ENCODE measurements at regions not wholly inside any gene's neighbourhood (a gene's known extent, or its start where the extent isn't known, plus 50 kb on each side); places are given as distances from the start of the nearest gene placed in this dataset.

DNA sequence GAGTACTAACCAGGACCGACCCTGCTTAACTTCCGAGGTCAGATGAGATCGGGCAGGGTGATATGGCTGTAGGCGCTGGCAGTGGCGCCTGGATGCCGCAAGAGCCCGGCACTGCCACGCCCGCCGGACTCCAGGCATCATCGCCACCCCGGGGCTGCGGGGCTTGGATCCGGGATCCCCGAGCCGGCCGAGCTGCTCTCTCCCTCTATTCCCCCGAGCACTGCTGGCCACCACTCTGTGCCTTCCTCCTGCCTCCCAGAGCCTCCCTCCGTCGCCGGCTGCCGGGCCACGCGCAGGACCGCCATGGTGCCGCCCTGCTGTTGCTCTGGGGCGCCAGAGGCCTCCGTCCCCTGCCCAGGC, 153.2 kb upstream of the ALG10B start:
- H2AK5ac ChIP-seq (ENCODE audit: low read depth, low read length), result no peak overlapping the region
- H3K23me2 ChIP-seq (ENCODE audit: low read depth, low read length), result no peaks in the 10 kb centered on the region; the same call in 1 of the 2 replicates
- no peak overlapping the region for H3K4me3 ChIP-seq (ENCODE audit: extremely low read depth in 1 of 4, insufficient read depth in 2 of 4, low read depth in 3 of 4, low read length in 4 of 4)
- FAIRE-seq (no peak), DNase-seq (ENCODE audit: low read depth in 1 of 2, low spot score in 2 of 2) (no peak)
- H3K27me3 ChIP-seq (replicated peaks in 1 of 4; ENCODE audit: control insufficient read depth in 3 of 4, extremely low read depth in 1 of 4, insufficient read depth in 3 of 4, low read length in 3 of 4), result no peaks in the 10 kb centered on the region
- ChIA-PET CTCF (ENCODE audit: partially characterized antibody) (no interaction called here), POLR2A (ENCODE audit: partially characterized antibody) (no interaction called here)
- no peak overlapping the region for H2BK5ac ChIP-seq (ENCODE audit: low read depth, low read length)
- H2BK120ac ChIP-seq (replicated peaks; ENCODE audit: low read depth, low read length), result no peak overlapping the region
- no peak overlapping the region for H3K9ac ChIP-seq (replicated peaks in 1 of 4; ENCODE audit: extremely low read depth in 1 of 4, low read depth in 3 of 4, low read length in 3 of 4)
- no peaks in the 10 kb centered on the region for H3K4me1 ChIP-seq (replicated peaks in 1 of 4; ENCODE audit: control insufficient read depth in 3 of 4, insufficient read depth in 4 of 4, low read length in 3 of 4)
- H3K79me2 ChIP-seq (ENCODE audit: control insufficient read depth in 1 of 2, insufficient read depth in 2 of 2, low read length in 2 of 2), result no peaks in the 10 kb centered on the region
- H2AFZ ChIP-seq (ENCODE audit: low read length), result no peak overlapping the region
- no peak overlapping the region for H2BK15ac ChIP-seq (ENCODE audit: low read length)
- no peak for TF ChIP-seq RNF2 (IDR thresholded peaks at IDR 0.05; ENCODE audit: borderline replicate concordance, low read depth, low read length, missing control alignments, poor library complexity, severe bottlenecking)
- no peak for TF ChIP-seq KDM1A (IDR thresholded peaks at IDR 0.05; ENCODE audit: borderline replicate concordance, low read length)
- no peak for TF ChIP-seq SP2 (IDR thresholded peaks at IDR 0.05; ENCODE audit: low read length)
- TF ChIP-seq ZNF274 (IDR thresholded peaks at IDR 0.05; ENCODE audit: borderline replicate concordance, extremely low read depth, low read length), result no peak
- no peak for TF ChIP-seq CBX5 (IDR thresholded peaks at IDR 0.05; ENCODE audit: low read depth, low read length)
- no peak for TF ChIP-seq POU5F1 (IDR thresholded peaks at IDR 0.05; ENCODE audit: low read depth, low read length)
- TF ChIP-seq MAFK (IDR thresholded peaks at IDR 0.05; ENCODE audit: low read depth, low read length), result no peak
- TF ChIP-seq, protein P1, sequence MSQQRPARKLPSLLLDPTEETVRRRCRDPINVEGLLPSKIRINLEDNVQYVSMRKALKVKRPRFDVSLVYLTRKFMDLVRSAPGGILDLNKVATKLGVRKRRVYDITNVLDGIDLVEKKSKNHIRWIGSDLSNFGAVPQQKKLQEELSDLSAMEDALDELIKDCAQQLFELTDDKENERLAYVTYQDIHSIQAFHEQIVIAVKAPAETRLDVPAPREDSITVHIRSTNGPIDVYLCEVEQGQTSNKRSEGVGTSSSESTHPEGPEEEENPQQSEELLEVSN (IDR thresholded peaks at IDR 0.05), result no peak
- TF ChIP-seq SP4 (IDR thresholded peaks at IDR 0.05; ENCODE audit: low read length), result no peak
- TF ChIP-seq, protein P2, sequence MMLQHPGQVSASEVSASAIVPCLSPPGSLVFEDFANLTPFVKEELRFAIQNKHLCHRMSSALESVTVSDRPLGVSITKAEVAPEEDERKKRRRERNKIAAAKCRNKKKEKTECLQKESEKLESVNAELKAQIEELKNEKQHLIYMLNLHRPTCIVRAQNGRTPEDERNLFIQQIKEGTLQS (IDR thresholded peaks at IDR 0.05; ENCODE audit: insufficient read depth, low read depth, low read length), result no peak
- no peak overlapping the region for H2BK12ac ChIP-seq (ENCODE audit: low read depth, low read length)
- no peak overlapping the region for H3K56ac ChIP-seq (replicated peaks; ENCODE audit: insufficient read length, low read depth, low read length)
- no peak overlapping the region for H3K18ac ChIP-seq (ENCODE audit: extremely low read depth, low read length)
- no peak overlapping the region for H2BK20ac ChIP-seq (ENCODE audit: low read length)
- no peak overlapping the region for H3K14ac ChIP-seq (ENCODE audit: insufficient read length)
- no peak overlapping the region for H3K23ac ChIP-seq (ENCODE audit: insufficient read length)
- no peaks in the 10 kb centered on the region for H3K36me3 ChIP-seq (ENCODE audit: control insufficient read depth in 2 of 4, insufficient read depth in 4 of 4, low read length in 3 of 4)
- H4K20me1 ChIP-seq (replicated peaks in 1 of 2; ENCODE audit: control insufficient read depth in 1 of 2, insufficient read depth in 2 of 2, low read length in 2 of 2), result no peaks in the 10 kb centered on the region
- H4K5ac ChIP-seq (ENCODE audit: insufficient read length, low read depth, low read length), result no peak overlapping the region
- H4K91ac ChIP-seq (replicated peaks; ENCODE audit: insufficient read length, low read length), result no peak overlapping the region
- H3K4ac ChIP-seq (replicated peaks; ENCODE audit: insufficient read length, low read depth, low read length), result no peak overlapping the region
- no peak overlapping the region for H3K4me2 ChIP-seq (ENCODE audit: insufficient read depth in 1 of 2, low read depth in 2 of 2, low read length in 2 of 2)
- H3K79me1 ChIP-seq (ENCODE audit: low read depth, low read length), result no peaks in the 10 kb centered on the region
- H3K9me3 ChIP-seq (ENCODE audit: insufficient read depth in 2 of 2, low read depth in 1 of 2, low read length in 1 of 2), result peaks cover 37 to 78% of the 10 kb centered on the region in 2 experiments
- no peak overlapping the region for H3K27ac ChIP-seq (ENCODE audit: low read depth, low read length)
- WGBS, 2 experiments (ENCODE audit: extremely low coverage in 1 of 2, insufficient coverage in 1 of 2, insufficient read length in 1 of 2, insufficient replicate concordance in 2 of 2, low coverage in 1 of 2, low lambda C conversion rate in 2 of 2, missing lambda C conversion rate in 1 of 2), result 86% methylated on average over 16 of the region's 28 CpGs; no CpG with 5 or more reads in 1 of the 2 experiments
- no peak overlapping the region for H4K8ac ChIP-seq (ENCODE audit: extremely low read depth, insufficient read depth, low read length)
